NCI-H1105 treated with DMSO at 0.1 percent for 48 hours (cell line): ENCODE measurements at regions not wholly inside any gene's neighbourhood (a gene's known extent, or its start where the extent isn't known, plus 50 kb on each side); places are given as distances from the start of the nearest gene placed in this dataset.
"Not testable (repeated sequence)": the region's sequence is repeated elsewhere in the genome, so short reads cannot be mapped to it uniquely, and the experiment has no call there.

Source experiments
- DNase-seq: peaks from one replicate; lab custom pipeline; 2025; lab: John Stamatoyannopoulos, UW

GRCh38 chr13:85603735-85604134, 195.5 kb downstream of the SLITRK6 start:
- DNase-seq: no peak

- no peak for DNase-seq
These were observed 197.7 kb downstream of the SLITRK6 start for GRCh38 chr13:85601526-85601925.

- DNase-seq: no peak
These were observed 201.3 kb downstream of the SLITRK6 start for GRCh38 chr13:85597790-85598500.

GRCh38 chr13:85592211-85592610, 207.0 kb downstream of the SLITRK6 start:
- no peak for DNase-seq

- DNase-seq: no peak
These were observed 208.8 kb downstream of the SLITRK6 start for GRCh38 chr13:85590231-85590931.

- no peak for DNase-seq
These were observed 210.2 kb downstream of the SLITRK6 start for GRCh38 chr13:85589021-85589420.

GRCh38 chr13:85588359-85588758, 210.9 kb downstream of the SLITRK6 start:
- DNase-seq: no peak

- no peak for DNase-seq
These were observed 212.4 kb downstream of the SLITRK6 start for GRCh38 chr13:85586856-85587255.

GRCh38 chr13:85586422-85586831, 212.8 kb downstream of the SLITRK6 start:
- DNase-seq: no peak

GRCh38 chr13:85582890-85583289, 216.3 kb downstream of the SLITRK6 start:
- no peak for DNase-seq

GRCh38 chr13:85575110-85575509, 224.1 kb downstream of the SLITRK6 start:
- no peak for DNase-seq

GRCh38 chr13:85567909-85568308, 231.3 kb downstream of the SLITRK6 start:
- DNase-seq: no peak

GRCh38 chr13:85565652-85566051, 233.6 kb downstream of the SLITRK6 start:
- no peak for DNase-seq

- peak; percentile 35 for DNase-seq
These were observed 234.6 kb downstream of the SLITRK6 start for GRCh38 chr13:85564598-85564997.

- DNase-seq: no peak
These were observed 236.9 kb downstream of the SLITRK6 start for GRCh38 chr13:85562282-85562681.

- no peak for DNase-seq
These were observed 241.3 kb downstream of the SLITRK6 start for GRCh38 chr13:85557691-85558467.

GRCh38 chr13:85551012-85551411, 248.2 kb downstream of the SLITRK6 start:
- DNase-seq: no peak

GRCh38 chr13:85549819-85550218, 249.4 kb downstream of the SLITRK6 start:
- DNase-seq: no peak

- not testable (repeated sequence) for DNase-seq
These were observed 250.4 kb downstream of the SLITRK6 start for GRCh38 chr13:85548845-85549244.

GRCh38 chr13:85545771-85546170, 253.4 kb downstream of the SLITRK6 start:
- DNase-seq: no peak

GRCh38 chr13:85544756-85545155, 254.5 kb downstream of the SLITRK6 start:
- DNase-seq: peak; percentile 1

- DNase-seq: peak; percentile 37
These were observed 256.1 kb downstream of the SLITRK6 start for GRCh38 chr13:85543144-85543543.

- DNase-seq: no peak
These were observed 257.7 kb downstream of the SLITRK6 start for GRCh38 chr13:85541476-85541875.
